Esophagus muscularis mucosa (tissue), 4 donors: ENCODE measurements at regions not wholly inside any gene's neighbourhood (a gene's known extent, or its start where the extent isn't known, plus 50 kb on each side); places are given as distances from the start of the nearest gene placed in this dataset.

ENCODE experiments used
- CTCF ChIP-seq, 3 experiments: fragments of 200-600 bp in 2 of 3; fragments of 450-650 bp in 1 of 3; sonication (generic) in 2 of 3; IDR thresholded peaks; one replicate each; pipeline ENCODE4 v1.5.1; 2017 to 2019; ENCODE audit warnings: antibody characterized with exemption in 3 of 3, mild to moderate bottlenecking in 2 of 3, moderate library complexity in 1 of 3
- EP300 ChIP-seq: sonication (generic); formaldehyde crosslinking; IDR thresholded peaks from one replicate; pipeline ENCODE4 v1.6.1; 2017; ENCODE audit warnings: antibody characterized with exemption
- POLR2A ChIP-seq: fragments of 450-650 bp; IDR thresholded peaks from one replicate; pipeline ENCODE4 v1.6.1; 2017; ENCODE audit warnings: antibody characterized with exemption, moderate library complexity, mild to moderate bottlenecking, low read depth
- POLR2AphosphoS5 ChIP-seq, 2 donors: sonication (generic); formaldehyde crosslinking; IDR thresholded peaks; one replicate each; pipeline ENCODE4 v1.6.1; 2017; ENCODE audit warnings: antibody characterized with exemption in 2 of 2

- TF ChIP-seq POLR2A = no peak
- TF ChIP-seq CTCF (IDR thresholded peaks at IDR 0.05) = no peak
- no peak for TF ChIP-seq POLR2AphosphoS5 (IDR thresholded peaks at IDR 0.05)
- no peak for TF ChIP-seq EP300
Observed at GRCh38 chr2:143835481-143835880, 684.4 kb downstream of the ZEB2 start.
